ENCODE measurements at regions not wholly inside any gene's neighbourhood (a gene's known extent, or its start where the extent isn't known, plus 50 kb on each side); places are given as distances from the start of the nearest gene placed in this dataset.

GRCh38 chr20:23187751-23188150, 101.6 kb upstream of the CD93 start:
- peak in 3 of 4 donors; percentile 20 to 44 (median 36) for DNase-seq (ENCODE audit: low read depth in 4 of 4, low spot score in 3 of 4)

GRCh38 chr20:23186808-23187207, 100.7 kb upstream of the CD93 start:
- no peak for DNase-seq (ENCODE audit: low read depth in 4 of 4, low spot score in 3 of 4)

- DNase-seq (ENCODE audit: low read depth in 4 of 4, low spot score in 3 of 4) = no peak
These were observed 94.4 kb upstream of the CD93 start for GRCh38 chr20:23180451-23180921.

- DNase-seq (ENCODE audit: low read depth in 4 of 4, low spot score in 3 of 4) = no peak
These were observed 93.8 kb upstream of the CD93 start for GRCh38 chr20:23179766-23180403.

GRCh38 chr20:23178806-23179205, 92.7 kb upstream of the CD93 start:
- DNase-seq (ENCODE audit: low read depth in 4 of 4, low spot score in 3 of 4) = no peak

GRCh38 chr20:23174821-23175220, 88.7 kb upstream of the CD93 start:
- no peak for DNase-seq (ENCODE audit: low read depth in 4 of 4, low spot score in 3 of 4)

- no peak for DNase-seq (ENCODE audit: low read depth in 4 of 4, low spot score in 3 of 4)
These were observed 81.3 kb upstream of the CD93 start for GRCh38 chr20:23167431-23167830.

GRCh38 chr20:23166563-23166962, 80.4 kb upstream of the CD93 start:
- no peak for DNase-seq (ENCODE audit: low read depth in 4 of 4, low spot score in 3 of 4)

GRCh38 chr20:23165964-23166363, 79.8 kb upstream of the CD93 start:
- no peak for DNase-seq (ENCODE audit: low read depth in 4 of 4, low spot score in 3 of 4)

- no peak for DNase-seq (ENCODE audit: low read depth in 4 of 4, low spot score in 3 of 4)
These were observed 79.2 kb upstream of the CD93 start for GRCh38 chr20:23165307-23165750.

GRCh38 chr20:23164176-23164601, 78.1 kb upstream of the CD93 start:
- DNase-seq (ENCODE audit: low read depth in 4 of 4, low spot score in 3 of 4) = no peak

- DNase-seq (ENCODE audit: low read depth in 4 of 4, low spot score in 3 of 4) = no peak
These were observed 77.4 kb upstream of the CD93 start for GRCh38 chr20:23163562-23163961.

GRCh38 chr20:23162887-23163286, 76.8 kb upstream of the CD93 start:
- no peak for DNase-seq (ENCODE audit: low read depth in 4 of 4, low spot score in 3 of 4)

- peak in 1 of 4 donors; percentile 55 for DNase-seq (ENCODE audit: low read depth in 4 of 4, low spot score in 3 of 4)
These were observed 76.0 kb upstream of the CD93 start for GRCh38 chr20:23161968-23162696.

GRCh38 chr20:23161244-23161891, 75.2 kb upstream of the CD93 start:
- no peak for DNase-seq (ENCODE audit: low read depth in 4 of 4, low spot score in 3 of 4)

GRCh38 chr20:23160536-23161243, 74.6 kb upstream of the CD93 start:
- DNase-seq (ENCODE audit: low read depth in 4 of 4, low spot score in 3 of 4) = no peak

GRCh38 chr20:23159947-23160318, 73.8 kb upstream of the CD93 start:
- DNase-seq (ENCODE audit: low read depth in 4 of 4, low spot score in 3 of 4) = no peak

- no peak for DNase-seq (ENCODE audit: low read depth in 4 of 4, low spot score in 3 of 4)
These were observed 73.3 kb upstream of the CD93 start for GRCh38 chr20:23159256-23159946.

- no peak for DNase-seq (ENCODE audit: low read depth in 4 of 4, low spot score in 3 of 4)
These were observed 71.6 kb upstream of the CD93 start for GRCh38 chr20:23157734-23158133.

GRCh38 chr20:23156842-23157423, 70.8 kb upstream of the CD93 start:
- DNase-seq (ENCODE audit: low read depth in 4 of 4, low spot score in 3 of 4) = no peak
